ENCODE measurements at regions not wholly inside any gene's neighbourhood (a gene's known extent, or its start where the extent isn't known, plus 50 kb on each side); places are given as distances from the start of the nearest gene placed in this dataset.

DNA sequence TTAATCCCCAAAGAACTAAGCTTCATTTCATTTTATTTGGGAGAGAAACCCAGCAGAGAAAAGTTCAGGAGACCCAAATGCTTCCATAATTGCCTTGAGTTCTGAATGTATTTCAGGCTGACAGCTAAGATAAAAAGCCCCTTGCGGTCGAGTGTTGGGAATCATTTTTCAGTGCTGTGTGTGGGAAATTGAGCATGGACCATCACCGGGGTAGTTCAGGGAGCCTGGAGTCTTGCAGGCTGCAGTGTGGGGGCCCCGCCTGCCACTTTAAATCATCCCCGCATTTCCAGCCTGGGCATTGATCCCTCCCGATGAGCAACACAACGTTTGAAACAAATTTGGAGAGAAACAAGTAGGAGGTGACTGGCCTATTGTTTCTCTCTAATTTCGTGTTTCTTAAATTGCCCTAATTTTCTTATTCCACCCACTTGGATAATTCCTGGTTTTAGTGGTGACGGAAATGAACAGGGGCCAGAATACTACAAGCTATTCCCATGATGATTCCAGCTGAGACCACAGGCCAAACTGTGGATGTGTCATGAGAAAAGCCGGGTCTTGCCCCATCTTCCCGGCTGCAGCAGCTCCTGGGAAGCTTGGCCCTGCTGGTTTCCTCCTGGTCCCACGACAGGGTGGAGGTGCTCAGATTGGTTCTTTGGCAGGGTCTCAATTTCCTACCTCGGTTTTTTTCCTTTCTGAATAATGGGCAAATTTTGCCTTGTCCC is 75.1 kb downstream of the FOXL1 start:
- no peak for DNase-seq
- Histone ChIP-seq H3K27me3 (ENCODE audit: control insufficient read depth, insufficient read depth, low read length, poor library complexity, severe bottlenecking) (no peaks in the 10 kb centered on the region), H3K4me3 (ENCODE audit: low read length) (no peak overlapping the region), H3K9ac (ENCODE audit: extremely low read depth, low read length, poor library complexity, severe bottlenecking) (no peak overlapping the region), H3K36me3 (ENCODE audit: control insufficient read depth, insufficient read depth, low read length) (no peaks in the 10 kb centered on the region), H3K4me1 (ENCODE audit: control insufficient read depth, insufficient read depth, low read length) (no peaks in the 10 kb centered on the region), H3K9me3 (ENCODE audit: control insufficient read depth, low read length) (no peaks in the 10 kb centered on the region), H3K27ac (ENCODE audit: low read depth, low read length) (no peak overlapping the region)
- no peak overlapping the region for H3K27ac Mint-ChIP-seq
- peaks cover 6% of the 10 kb centered on the region for H3K9me3 Mint-ChIP-seq
- no peaks in the 10 kb centered on the region for H3K36me3 Mint-ChIP-seq (ENCODE audit: low read depth)
- no peaks in the 10 kb centered on the region for H3K4me1 Mint-ChIP-seq
- 86 to 90% methylated on average over 9 to 13 of the region's 13 CpGs for WGBS, 2 experiments (ENCODE audit: insufficient coverage in 1 of 2, insufficient read length in 1 of 2)
- peaks cover 5% of the 10 kb centered on the region for H3K27me3 Mint-ChIP-seq (ENCODE audit: insufficient read depth)
- TF ChIP-seq, protein P1, sequence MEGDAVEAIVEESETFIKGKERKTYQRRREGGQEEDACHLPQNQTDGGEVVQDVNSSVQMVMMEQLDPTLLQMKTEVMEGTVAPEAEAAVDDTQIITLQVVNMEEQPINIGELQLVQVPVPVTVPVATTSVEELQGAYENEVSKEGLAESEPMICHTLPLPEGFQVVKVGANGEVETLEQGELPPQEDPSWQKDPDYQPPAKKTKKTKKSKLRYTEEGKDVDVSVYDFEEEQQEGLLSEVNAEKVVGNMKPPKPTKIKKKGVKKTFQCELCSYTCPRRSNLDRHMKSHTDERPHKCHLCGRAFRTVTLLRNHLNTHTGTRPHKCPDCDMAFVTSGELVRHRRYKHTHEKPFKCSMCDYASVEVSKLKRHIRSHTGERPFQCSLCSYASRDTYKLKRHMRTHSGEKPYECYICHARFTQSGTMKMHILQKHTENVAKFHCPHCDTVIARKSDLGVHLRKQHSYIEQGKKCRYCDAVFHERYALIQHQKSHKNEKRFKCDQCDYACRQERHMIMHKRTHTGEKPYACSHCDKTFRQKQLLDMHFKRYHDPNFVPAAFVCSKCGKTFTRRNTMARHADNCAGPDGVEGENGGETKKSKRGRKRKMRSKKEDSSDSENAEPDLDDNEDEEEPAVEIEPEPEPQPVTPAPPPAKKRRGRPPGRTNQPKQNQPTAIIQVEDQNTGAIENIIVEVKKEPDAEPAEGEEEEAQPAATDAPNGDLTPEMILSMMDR (conservative IDR thresholded peaks at IDR 0.05) = no peak
- no peak overlapping the region for H3K4me3 Mint-ChIP-seq

DNA sequence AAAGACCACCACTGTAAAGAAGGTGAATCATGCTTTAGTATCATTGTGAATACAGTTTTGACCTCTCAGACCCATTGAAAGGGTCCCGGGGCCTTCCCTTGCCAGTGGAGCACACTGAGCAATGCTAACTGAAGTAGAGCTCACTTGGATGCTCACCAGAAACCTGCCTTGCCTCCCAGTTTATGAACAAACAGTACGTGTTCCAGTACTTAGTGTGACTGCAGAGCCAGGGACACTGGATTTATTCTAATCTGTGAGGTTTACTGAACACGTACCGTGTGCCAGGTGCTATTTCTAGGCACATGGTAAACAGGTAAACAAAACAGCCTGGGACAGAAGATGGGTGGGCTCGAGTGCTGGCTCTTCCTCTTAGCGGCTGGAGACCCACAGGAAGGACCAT is 79.6 kb downstream of the FOXL1 start:
- TF ChIP-seq, protein P1 (conservative IDR thresholded peaks at IDR 0.05) = no peak
- no peak for DNase-seq
- 89 to 95% methylated on average over 6 of the region's 6 CpGs for WGBS, 2 experiments (ENCODE audit: insufficient coverage in 1 of 2, insufficient read length in 1 of 2)
- H3K27me3 ChIP-seq (ENCODE audit: control insufficient read depth, insufficient read depth, low read length, poor library complexity, severe bottlenecking) = peaks cover 7% of the 10 kb centered on the region
- H3K36me3 ChIP-seq (ENCODE audit: control insufficient read depth, insufficient read depth, low read length) = no peaks in the 10 kb centered on the region
- H3K36me3 Mint-ChIP-seq (ENCODE audit: low read depth) = no peaks in the 10 kb centered on the region
- H3K9me3 Mint-ChIP-seq = peaks cover 4% of the 10 kb centered on the region
- no peaks in the 10 kb centered on the region for H3K4me1 ChIP-seq (ENCODE audit: control insufficient read depth, insufficient read depth, low read length)
- H3K27me3 Mint-ChIP-seq (ENCODE audit: insufficient read depth) = peaks cover 13% of the 10 kb centered on the region
- H3K4me1 Mint-ChIP-seq = no peaks in the 10 kb centered on the region
- no peak overlapping the region for H3K4me3 Mint-ChIP-seq
- no peak overlapping the region for H3K9ac ChIP-seq (ENCODE audit: extremely low read depth, low read length, poor library complexity, severe bottlenecking)
- H3K4me3 ChIP-seq (ENCODE audit: low read length) = no peak overlapping the region
- H3K9me3 ChIP-seq (ENCODE audit: control insufficient read depth, low read length) = no peaks in the 10 kb centered on the region
- no peak overlapping the region for H3K27ac Mint-ChIP-seq
- no peak overlapping the region for H3K27ac ChIP-seq (ENCODE audit: low read depth, low read length)

DNA sequence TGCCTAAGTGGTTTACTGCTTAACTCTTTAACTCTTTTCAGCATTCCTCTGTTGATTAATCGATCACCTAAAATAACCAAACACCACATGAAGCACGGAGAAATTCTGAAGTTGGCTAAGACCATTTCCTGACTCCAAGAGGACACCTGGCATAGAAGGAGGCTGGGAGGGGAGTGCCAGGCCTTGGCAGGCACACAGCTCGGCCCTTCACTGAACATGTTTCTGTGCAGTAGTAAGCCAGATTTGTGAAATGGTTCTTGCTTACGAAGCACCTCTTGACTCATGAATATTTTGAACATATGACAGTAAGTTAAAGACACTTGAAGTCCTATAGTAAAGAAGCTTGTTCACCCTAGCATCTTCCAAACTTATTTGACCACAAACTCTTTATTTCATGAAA is 82.3 kb downstream of the FOXL1 start:
- no peaks in the 10 kb centered on the region for H3K4me1 ChIP-seq (ENCODE audit: control insufficient read depth, insufficient read depth, low read length)
- TF ChIP-seq, protein P1 (conservative IDR thresholded peaks at IDR 0.05) = no peak
- H3K9me3 ChIP-seq (ENCODE audit: control insufficient read depth, low read length) = no peaks in the 10 kb centered on the region
- no peak overlapping the region for H3K9ac ChIP-seq (ENCODE audit: extremely low read depth, low read length, poor library complexity, severe bottlenecking)
- no peak overlapping the region for H3K27ac ChIP-seq (ENCODE audit: low read depth, low read length)
- peaks cover 2% of the 10 kb centered on the region for H3K9me3 Mint-ChIP-seq
- no peak overlapping the region for H3K4me3 ChIP-seq (ENCODE audit: low read length)
- peaks cover 14% of the 10 kb centered on the region for H3K27me3 ChIP-seq (ENCODE audit: control insufficient read depth, insufficient read depth, low read length, poor library complexity, severe bottlenecking)
- H3K36me3 Mint-ChIP-seq (ENCODE audit: low read depth) = no peaks in the 10 kb centered on the region
- no peak for DNase-seq
- H3K36me3 ChIP-seq (ENCODE audit: control insufficient read depth, insufficient read depth, low read length) = no peaks in the 10 kb centered on the region
- peaks cover 11% of the 10 kb centered on the region for H3K27me3 Mint-ChIP-seq (ENCODE audit: insufficient read depth)
- H3K4me3 Mint-ChIP-seq = no peak overlapping the region
- H3K27ac Mint-ChIP-seq = no peak overlapping the region
- H3K4me1 Mint-ChIP-seq = no peaks in the 10 kb centered on the region
- WGBS, 2 experiments (ENCODE audit: insufficient coverage in 1 of 2, insufficient read length in 1 of 2) = 88 to 96% methylated on average over 3 to 4 of the region's 4 CpGs

Measured in endodermal cell (in vitro differentiated cells).